CD4-positive, alpha-beta T cell treated with Interferon alpha-2 for 1 hour (primary cell): ENCODE measurements at regions not wholly inside any gene's neighbourhood (a gene's known extent, or its start where the extent isn't known, plus 50 kb on each side); places are given as distances from the start of the nearest gene placed in this dataset.

Experiments used
- DNase-seq, 2 donors: peaks; one replicate each; pipeline ENCODE4 v3.0.0-alpha.2; 2020 to 2022

DNA sequence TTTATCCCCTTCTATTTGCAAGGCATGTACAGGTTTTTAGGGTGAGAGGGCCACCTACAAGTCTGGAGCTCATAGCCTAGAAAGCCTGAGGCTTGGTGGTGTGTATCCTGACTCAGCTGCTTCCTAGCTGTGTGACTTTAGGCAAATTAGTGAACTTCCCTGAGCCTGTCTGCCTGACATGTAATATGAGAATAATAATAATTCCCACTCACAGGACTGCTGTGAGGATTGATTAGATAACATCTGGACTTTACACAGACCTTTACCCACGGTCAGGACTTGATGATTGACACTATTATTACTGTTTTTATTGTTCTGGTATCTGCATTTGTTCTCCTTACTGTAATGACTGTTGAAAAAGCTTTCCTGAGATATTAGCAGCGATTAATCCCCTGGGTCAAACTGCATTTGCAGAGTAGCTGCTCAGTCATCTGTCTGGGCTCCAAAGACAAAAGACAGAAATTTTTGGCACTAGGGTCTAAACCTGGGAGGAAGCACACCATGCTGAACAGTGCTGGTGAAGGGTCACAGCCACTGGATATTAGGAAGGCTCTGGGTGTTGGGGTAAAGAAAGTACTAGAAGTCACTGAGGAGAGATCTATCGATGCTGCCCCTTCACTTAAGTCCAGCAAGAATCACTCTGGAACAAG lies 276.5 kb upstream of the FN1 start:
- DNase-seq, result no peak

DNA sequence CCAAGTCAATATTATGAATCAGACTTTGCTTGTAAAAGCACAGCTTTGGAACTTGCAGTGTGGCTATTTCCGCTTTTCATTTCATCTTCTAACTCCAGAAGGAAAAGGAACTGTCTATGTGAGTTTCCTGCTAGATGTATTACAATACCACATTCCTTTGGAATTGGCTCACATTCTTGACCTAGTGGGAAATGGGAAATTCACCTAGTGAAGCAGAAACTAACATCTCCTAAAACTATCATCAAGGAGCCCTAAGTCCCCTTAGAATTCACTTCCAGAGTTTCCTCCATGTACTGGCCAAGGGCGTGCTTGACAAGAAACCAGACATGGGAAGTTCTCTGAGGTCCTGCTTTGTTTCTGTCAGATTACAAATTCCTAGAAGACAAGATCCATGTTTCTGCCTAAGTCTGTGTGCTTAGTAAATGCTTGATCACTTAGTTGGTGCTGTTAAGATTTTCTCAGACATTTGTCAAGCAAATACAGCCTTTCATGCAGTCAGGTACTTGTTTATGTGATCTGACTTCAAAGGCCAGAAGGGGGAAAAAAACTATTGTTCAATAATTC lies 275.7 kb upstream of the FN1 start:
- DNase-seq, result no peak

DNA sequence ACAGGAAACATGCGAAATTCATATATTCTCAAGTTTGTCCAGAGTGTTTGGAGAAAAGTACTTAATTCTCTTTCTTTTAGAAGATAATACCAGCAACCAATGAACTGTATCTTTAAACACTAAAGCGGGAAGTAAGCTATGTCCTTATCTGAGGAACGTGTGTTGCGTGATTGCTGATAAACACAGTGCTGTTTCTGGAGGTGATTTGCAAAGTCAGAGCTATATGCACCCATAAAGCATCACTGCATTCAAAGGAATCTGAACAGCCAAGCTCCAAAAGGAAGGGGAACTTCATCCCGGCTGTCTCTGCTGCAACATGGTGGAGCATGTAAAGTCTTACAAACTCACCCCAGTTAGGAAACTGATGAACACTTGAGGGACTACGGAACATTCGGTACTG lies 271.7 kb upstream of the FN1 start:
- no peak for DNase-seq

DNA sequence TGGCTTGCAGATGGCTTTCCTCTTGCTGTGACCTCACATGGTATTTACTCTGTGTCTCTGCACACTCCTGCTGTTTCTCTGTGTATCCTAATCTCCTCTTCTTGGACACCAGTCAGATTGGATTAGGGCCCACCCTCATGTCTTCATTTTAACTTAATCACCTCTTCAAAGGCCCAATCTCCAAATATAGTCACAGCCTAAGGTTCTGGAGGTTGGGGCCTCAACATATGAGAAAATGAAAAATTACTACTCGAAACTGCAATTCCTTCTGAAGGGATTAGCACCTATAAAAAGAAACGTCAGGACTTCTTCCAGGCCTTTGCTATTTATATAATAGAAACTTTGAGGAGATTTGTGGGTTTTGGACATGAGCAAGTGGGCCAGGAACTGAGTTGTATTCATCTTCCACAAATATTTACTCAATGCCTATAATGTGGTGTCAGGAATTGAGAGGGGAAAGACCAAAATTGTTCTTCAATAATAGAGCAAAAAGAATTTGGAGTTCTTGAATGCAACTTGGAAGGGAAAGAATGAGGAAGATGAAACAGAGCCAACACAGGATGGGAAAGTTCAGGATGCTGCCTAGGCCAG lies 270.0 kb upstream of the FN1 start:
- DNase-seq, result no peak

DNA sequence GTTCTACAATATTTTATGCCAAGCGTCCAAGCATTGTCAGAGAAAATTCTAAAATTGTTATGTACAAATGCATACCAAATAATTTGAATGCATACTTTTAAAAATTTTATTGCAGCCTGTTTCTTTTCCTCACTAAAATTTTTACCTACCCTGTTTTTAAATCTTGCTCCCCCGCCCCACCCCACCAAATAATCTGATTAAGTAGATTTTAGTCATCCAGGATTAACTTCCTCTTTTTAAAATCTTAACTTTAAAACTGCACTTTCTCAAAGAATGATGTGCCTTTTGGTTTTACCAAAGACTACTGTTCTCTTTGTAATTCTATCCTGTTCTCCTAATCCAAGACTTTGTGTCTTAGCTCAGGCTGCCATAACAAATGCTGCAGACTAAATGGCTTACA lies 269.4 kb upstream of the FN1 start:
- DNase-seq, result no peak

DNA sequence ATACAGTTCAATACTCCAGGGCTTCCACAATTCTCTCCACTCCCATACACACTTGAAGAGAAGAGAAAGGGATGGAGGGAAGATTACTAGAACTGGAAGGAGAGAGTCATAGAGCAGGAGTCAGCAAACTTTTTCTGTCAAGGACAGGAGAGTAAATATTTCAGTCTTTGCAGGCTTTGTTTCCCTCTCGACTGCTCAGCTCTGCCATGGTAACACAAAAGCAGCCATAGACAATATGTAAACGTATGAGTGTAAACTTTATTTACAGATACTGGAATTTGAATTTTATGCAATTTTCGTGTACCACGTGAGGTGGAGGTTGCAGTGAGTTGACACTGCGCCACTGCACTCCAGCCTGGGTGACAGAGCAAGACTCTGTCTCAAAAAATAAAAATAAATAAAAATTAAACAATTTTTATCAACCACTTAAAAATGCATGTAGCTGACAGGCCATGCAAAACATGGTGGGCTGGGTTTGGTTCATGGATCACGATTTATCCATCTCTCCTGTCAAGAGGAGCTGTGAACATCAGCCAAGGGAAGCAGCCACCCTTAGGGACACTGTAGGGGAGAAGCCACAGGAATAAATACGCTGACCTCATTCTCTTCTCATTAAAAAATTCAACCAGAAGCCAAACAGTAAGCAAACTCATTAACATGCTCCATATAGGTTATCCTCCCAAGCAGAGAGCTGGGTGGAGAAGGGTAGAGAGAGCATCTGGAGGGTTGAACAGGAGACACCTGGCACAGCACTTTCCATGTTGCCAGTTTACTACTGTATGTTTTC lies 266.4 kb upstream of the FN1 start:
- DNase-seq, result no peak

DNA sequence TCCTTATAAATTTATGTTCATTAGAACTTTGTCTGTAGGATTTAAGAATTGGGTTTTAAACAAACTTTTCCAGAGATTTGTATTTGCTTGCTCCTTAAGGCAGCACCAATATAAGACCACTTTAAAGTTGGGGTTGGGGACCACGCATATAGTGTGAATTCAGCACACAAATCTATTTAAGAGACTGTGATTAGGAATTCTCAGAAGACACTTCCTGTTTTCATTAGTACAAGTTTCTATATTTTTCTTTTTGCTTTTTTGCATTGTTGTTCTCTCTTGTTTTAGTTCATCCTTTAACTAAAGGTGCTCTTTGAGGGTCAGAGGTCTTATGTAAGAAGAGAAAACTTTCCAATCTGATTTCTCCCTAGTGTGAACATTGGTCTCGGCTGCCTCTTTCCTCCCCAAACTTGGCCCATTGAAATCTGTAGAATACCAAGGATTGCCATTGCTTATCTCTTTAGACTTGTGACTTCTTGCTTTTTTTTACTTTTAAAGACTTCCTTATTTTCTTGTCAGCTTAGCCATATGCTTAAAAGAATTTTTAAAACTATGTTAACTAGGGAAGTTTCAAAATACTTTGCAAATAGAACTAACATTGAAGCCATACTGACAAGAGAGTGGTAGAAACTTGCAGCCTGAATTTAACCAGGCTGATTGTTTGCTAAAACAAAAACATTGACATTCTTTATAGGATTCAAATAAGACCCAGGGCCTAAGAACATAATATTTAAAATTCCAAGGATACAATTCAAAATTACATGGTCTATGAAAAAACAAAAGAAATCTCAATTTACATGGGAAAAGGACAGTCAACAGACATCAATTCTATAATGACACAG lies 264.1 kb upstream of the FN1 start:
- no peak for DNase-seq

DNA sequence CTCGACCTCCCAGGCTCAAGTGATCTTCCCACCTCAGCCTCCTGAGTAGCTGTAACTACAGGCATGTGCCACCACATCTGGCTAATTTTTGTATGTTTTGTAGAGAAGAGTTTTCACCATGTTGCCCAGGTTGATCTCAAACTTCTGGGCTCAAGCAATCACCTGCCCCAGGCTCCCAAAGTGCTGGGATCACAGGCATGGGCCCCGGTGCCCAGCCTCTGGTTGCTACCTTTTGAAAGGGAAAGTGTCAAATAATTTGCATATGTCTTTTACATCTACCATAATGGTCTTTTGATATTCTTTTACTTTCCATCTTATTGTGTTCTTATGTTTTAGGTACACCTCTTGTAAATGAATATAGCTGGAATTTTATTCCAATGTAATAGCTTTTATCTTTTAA lies 263.1 kb upstream of the FN1 start:
- DNase-seq, result no peak

DNA sequence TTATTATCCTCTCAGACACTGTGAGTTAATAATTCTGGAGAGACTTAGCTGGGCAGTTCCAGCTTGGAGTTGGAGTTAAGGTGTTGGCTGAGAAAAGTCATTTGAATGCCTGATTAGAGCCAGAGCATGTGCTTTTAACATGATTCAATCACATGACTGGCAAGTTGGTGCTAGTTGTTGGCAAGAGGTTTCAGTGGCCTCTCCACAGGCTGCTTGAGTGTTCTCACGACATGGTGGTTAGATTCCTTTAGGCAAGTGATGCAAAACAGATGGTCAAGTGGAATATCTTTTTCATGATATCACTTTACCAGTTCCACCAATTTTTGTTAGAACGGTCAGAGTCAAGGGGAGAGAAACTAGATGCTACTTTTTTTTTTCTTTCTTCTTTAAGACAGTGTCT lies 262.7 kb upstream of the FN1 start:
- no peak for DNase-seq

DNA sequence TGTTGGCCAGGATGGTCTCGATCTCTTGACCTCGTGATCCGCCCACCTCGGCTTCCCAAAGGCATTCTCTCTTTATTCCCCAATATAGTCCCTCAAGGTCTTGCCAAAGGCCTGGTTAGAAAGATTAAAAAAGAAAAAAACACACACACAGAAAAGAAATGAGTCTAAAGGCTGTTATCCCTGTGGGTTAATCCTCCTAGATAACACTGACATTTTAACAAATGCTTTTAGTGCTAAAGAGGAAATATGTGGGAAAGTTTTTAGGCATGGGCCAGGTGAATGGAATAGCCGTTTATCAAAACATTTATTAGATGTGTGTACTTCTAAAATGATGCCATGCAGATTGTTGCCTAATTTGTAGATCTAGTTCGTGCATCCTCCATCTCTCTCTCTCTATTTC lies 261.6 kb upstream of the FN1 start:
- no peak for DNase-seq

DNA sequence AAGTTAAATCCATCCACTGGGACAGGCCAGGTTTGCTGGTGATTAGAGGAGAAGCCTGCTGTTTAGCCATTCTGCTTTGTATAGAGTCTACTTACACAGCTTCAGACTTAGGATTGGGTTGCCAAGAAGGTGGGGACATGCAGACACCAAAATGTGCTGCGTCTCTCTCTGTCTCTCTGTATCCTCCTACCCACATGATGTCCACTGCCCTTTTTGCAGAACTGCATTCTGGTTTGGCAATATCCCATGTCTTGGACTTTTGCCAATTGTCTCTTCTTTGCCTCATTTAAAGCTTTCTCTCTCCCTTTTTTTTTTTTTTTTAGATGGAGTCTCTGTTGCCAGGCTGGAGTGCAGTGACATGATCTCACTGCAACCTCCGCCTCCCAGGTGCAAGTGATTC lies 261.1 kb upstream of the FN1 start:
- DNase-seq, result no peak

DNA sequence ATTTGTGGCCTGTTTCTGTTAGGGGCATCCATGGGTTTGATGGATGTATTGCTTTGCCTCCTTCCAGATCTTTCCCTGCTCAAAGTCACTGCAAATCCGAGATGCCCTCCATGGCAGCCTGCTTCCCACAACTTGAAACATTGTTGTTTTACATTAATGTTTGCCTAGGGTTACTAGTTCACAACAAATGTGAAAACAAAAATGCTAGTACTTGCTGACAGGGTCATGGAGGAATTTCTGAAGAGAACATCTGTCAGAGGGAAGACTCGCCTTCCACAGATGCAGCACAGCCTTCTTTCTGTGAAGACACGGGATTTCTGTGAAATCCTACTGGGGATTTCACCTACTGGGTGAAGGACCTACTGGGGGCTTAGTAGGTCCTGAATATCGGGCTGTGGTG lies 260.0 kb upstream of the FN1 start:
- DNase-seq, result no peak

DNA sequence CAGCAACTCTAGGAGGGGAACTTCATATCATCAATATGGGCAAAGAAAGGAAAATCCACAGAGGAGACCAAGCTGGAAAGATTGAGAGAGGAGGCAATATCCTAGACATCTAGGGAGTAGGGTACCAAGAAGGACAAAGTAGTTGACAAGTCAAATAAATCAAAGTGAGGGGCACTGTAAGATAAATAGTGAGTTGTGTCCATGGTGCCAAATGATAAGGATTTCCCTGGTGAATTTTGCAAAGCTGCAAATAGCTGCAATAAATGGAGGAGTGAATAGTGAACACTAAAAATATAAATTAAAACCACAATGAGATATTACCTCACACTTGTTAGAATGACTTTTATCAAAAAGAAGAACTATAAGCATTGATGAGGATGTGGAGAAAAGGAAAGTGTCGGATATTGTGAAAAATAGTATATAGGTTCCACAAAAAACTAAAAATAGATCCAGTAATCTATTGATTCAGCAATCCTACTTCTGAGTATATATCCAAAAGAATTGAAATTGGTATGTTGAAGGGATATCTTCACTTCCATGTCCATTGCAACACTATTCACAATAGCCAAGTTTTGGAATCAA lies 258.2 kb upstream of the FN1 start:
- no peak for DNase-seq

DNA sequence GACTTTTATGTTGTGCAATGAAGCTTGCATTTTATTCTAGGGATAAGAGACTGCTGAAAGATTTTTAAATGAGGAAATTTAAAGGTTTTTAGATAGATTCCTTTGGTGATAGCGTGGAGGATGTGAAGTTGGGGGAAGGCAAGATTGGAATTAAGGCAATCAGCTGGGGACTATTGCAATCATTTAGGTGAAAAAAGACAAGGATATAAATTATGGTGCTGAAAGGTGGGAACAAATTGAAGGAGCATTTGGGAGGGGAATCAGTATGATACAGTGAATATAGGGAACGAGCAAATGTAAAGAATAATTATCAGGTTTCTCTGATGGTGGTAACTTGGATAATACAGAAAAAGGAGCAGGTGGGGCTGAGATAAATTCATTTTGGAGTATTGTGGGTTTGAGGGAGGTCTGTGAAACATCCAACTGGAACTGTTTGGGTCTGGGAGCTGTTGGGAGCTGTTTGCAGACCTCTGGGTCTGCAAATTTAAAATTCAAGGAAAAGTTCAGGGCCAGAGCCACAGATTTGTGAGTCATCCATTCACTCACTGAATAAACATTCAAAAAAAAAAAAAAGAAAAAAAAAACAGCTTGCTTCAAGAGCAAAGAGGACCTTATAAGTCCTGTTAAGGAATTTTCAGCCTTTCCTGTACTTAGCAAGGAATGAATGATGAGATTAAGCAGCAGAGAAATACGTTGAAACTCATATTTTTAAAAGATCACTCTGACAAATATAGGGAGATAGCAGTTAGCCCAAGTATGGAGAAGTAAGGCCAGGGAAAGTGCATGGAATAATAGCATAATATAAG lies 257.5 kb upstream of the FN1 start:
- no peak for DNase-seq

DNA sequence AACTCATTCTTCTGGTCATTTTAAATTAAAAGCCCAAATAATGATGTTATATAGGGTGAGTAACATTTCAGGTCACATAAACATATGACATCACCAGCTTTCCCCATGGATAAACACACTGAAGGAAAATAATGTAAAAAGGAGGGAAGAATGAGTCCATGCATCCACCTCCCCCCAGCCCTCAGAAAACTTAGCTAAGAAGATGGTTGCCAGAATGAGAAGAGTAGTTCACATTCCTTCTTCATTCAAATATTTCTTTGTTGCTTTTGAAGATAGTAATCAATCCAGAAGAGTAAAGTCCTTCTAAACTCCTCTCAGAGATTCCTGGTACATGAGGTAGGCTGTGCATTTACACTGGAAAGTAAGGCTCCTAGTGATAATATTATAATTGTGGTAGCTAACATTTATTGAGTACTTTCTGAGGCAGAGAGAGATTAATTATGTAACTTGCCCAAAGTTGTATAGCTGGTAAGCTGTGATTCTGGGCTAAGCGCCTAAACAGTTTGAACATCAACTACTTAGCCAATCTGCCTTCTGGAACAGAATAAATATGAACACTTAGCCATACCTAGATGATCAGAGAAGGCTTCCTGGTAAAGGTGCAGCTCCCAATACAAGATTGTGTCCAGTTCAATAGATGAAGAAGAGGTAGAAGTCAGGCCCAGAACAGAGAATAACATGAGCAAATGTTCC lies 256.7 kb upstream of the FN1 start:
- DNase-seq, result no peak

DNA sequence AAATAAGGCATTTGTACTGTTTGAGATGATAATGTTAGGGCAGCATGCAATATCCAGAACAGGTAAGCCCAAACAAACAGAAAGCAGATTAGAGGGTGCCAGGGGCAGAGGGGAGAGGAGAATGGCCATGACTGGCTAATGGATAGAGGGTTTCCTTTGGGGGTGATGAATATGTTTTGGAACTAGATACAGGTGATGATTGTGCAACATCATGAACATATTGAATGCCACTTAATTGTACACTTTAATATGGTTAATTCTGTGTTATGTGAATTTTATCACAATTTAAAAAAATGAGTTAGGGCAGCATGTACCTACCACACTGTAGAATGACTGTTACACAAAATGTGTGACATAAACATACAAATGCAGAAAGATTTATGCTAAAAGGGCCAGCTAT lies 255.5 kb upstream of the FN1 start:
- DNase-seq, result no peak

DNA sequence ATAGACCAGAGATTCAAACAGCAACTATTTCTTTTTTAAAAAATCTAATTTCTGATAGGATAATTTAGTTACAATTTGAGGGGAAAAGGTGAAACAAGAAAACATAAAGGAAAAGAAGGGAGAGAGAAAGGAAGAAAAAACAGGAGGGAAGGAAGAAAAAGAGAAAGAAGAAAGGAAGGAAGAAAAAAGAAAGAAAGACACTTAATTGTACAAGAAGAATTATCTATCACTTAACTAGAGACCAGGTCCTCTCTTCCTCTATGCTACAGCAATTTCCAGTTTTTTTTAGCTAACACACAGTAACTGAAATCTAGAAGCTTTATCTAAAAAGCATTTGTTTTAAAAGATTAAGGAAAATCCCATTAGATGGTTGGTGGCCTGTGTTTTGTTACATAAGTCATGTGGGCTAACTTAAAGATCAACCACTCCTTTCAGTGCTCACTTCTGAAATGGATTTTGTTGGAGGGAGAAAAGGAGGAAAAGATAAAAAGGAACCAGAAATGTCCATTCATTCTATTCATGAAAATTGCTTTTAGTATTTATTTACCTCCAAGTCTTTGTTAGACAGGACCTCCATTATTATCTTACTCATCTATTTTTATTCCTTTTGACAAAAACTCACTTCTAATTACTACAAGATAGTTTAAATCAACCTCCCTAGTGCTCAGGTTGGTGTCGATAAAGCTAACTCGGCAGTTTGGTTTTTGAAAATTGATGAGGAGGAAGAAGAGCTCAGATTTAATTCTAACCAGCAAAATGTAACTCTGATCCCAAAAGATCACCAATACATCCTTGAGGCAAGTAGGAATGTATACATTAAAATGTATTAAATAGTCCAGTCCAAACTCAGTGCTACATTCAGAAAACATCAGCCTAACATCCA lies 251.5 kb upstream of the FN1 start:
- DNase-seq, result no peak

DNA sequence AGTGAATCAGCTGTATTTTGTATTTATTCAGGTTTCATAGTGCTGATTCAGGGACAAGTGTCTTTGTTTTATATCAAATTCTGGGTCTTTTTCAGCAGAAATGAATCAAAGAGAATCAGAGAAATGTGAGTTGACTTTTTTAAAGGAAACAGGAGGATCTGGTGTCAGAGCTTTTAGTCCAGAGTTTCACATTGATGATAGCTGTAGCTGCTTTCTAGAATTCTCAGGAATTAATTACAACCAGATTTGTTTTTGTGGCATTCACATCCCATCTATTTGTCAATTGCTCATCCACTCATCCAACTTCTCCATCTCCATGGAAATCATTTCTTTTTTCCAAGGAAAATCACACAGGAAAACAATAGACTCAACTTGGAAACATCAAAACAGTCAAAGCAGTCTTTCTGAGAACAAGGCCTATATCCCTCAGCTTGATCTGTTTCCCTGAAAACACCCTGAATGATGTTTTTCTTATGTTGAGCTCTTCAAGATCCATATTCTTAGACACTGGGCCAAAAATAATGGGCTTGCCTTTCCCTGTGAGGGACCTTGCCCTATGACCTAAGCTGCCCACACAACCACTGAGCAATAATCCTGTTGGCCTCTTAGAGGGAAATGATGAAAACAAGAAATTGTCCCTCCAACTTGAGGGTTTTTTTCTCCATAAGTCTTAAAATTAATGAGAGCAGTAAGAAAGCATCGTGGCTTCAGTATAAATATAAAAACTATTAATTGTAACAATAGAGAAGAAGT lies 249.5 kb upstream of the FN1 start:
- DNase-seq, result no peak

DNA sequence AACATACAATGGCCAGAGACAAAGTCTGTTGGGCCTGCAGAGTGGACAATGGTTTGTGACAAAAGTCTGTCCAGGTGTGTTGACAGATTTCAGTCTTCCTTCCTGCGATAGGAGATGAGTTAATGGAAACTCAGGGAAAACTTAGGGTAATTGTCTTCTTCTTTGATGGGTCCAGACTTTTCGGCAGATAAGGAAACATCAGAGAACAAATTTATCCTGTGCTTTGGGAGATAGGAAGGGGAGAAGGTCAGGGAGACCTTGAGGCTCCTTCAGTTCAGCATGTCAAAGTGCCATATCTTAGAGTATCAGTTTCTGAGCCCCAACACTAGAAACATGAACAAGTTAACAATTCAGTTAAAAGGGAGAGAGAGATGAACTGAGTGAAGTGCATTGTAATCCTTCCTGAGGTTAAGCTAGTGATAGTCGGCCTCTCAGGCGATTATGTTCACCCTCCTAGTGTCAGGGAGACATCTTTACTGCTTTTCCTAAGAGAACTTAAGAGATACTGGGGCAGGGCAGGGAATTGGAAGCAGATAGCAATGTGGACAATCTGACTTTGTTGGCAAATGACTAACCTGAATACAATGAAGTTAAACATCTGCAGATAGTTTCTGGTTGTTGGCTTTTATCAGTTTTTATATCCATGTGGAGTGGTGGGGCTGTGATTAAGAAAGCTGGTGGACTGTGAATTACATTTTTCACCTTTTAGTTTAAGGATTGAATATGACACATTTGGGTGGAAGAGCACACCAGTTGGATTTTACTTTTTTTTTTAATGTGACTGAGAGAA lies 248.8 kb upstream of the FN1 start:
- no peak for DNase-seq
